MM.1S (cell line): ENCODE measurements at regions not wholly inside any gene's neighbourhood (a gene's known extent, or its start where the extent isn't known, plus 50 kb on each side); places are given as distances from the start of the nearest gene placed in this dataset.

Experiments
- DNase-seq: peaks from one replicate; pipeline ENCODE4 v3.0.0-alpha.2; 2015
- H2AFZ ChIP-seq: fragments of 300-600 bp; sonication (generic); 2 replicates; pipeline ENCODE4 v1.6.0; 2016; ENCODE audit warnings: antibody characterized with exemption, low read length
- H3F3A ChIP-seq: fragments of 300-600 bp; sonication (generic); 2 replicates; pipeline ENCODE4 v1.6.1; 2016; ENCODE audit warnings: mild to moderate bottlenecking, antibody characterized with exemption, low read length, moderate library complexity, mixed read lengths; ENCODE audit not compliant: insufficient read depth
- H3K27ac ChIP-seq: fragments of 300-600 bp; sonication (generic); 2 replicates; pipeline ENCODE4 v1.5.1; 2016; ENCODE audit warnings: mild to moderate bottlenecking, low read length
- H3K27me3 ChIP-seq: fragments of 300-600 bp; sonication (generic); replicated peaks from 2 replicates; pipeline ENCODE4 v1.6.0; 2016; ENCODE audit warnings: low read length; ENCODE audit not compliant: insufficient read depth
- H3K36me3 ChIP-seq: fragments of 300-600 bp; sonication (generic); replicated peaks from 2 replicates; pipeline ENCODE4 v1.6.1; 2016; ENCODE audit warnings: mild to moderate bottlenecking, low read length, mixed read lengths; ENCODE audit not compliant: insufficient read depth
- H3K4me1 ChIP-seq: fragments of 300-600 bp; sonication (generic); 2 replicates; pipeline ENCODE4 v1.6.1; 2016; ENCODE audit warnings: low read length, mixed read lengths
- H3K4me2 ChIP-seq: fragments of 300-600 bp; sonication (generic); 2 replicates; pipeline ENCODE4 v1.6.0; 2016; ENCODE audit warnings: low read depth, low read length
- H3K4me3 ChIP-seq: fragments of 300-600 bp; sonication (generic); 2 replicates; pipeline ENCODE4 v1.5.1; 2016; ENCODE audit warnings: low read length, mixed read lengths
- H3K79me2 ChIP-seq: fragments of 300-600 bp; sonication (generic); 2 replicates; pipeline ENCODE4 v1.6.1; 2016; ENCODE audit warnings: mixed run types, low read length, mixed read lengths
- H3K9ac ChIP-seq: fragments of 300-600 bp; sonication (generic); 2 replicates; pipeline ENCODE4 v1.6.1; 2016; ENCODE audit warnings: low read length, mixed read lengths
- H3K9me2 ChIP-seq: fragments of 300-600 bp; sonication (generic); replicated peaks from 2 replicates; pipeline ENCODE4 v1.6.1; 2016; ENCODE audit warnings: mild to moderate bottlenecking, low read length, mixed read lengths; ENCODE audit not compliant: insufficient read depth
- H3K9me3 ChIP-seq: fragments of 300-600 bp; sonication (generic); replicated peaks from 2 replicates; pipeline ENCODE4 v1.6.1; 2016; ENCODE audit warnings: mild to moderate bottlenecking, low read length, mixed read lengths; ENCODE audit not compliant: insufficient read depth
- H4K20me1 ChIP-seq: fragments of 300-600 bp; sonication (generic); 2 replicates; pipeline ENCODE4 v1.6.1; 2016; ENCODE audit warnings: mild to moderate bottlenecking, low read length, moderate library complexity, mixed read lengths; ENCODE audit not compliant: insufficient read depth
- CTCF ChIP-seq: fragments of 300-600 bp; sonication (generic); IDR thresholded peaks from 2 replicates; pipeline ENCODE4 v1.5.1; 2016; ENCODE audit warnings: antibody characterized with exemption, low read length, mixed read lengths
- EZH2 ChIP-seq: fragments of 300-600 bp; sonication (generic); optimal IDR thresholded peaks from 2 replicates; pipeline ENCODE3; 2017; ENCODE audit warnings: low read depth, mild to moderate bottlenecking, antibody characterized with exemption, low read length, mixed read lengths
- EZH2phosphoT487 ChIP-seq: fragments of 300-600 bp; sonication (generic); IDR thresholded peaks from 2 replicates; pipeline ENCODE4 v1.6.1; 2018; ENCODE audit warnings: antibody characterized with exemption, low read length

GRCh38 chr2:42863320-42863719 is 70.9 kb upstream of the HAAO start:
- no peaks in the 10 kb centered on the region for H3K36me3 ChIP-seq
- no peak for TF ChIP-seq EZH2phosphoT487
- no peak for TF ChIP-seq CTCF
- no peak for TF ChIP-seq EZH2
- H3K79me2 ChIP-seq: no peaks in the 10 kb centered on the region
- no peaks in the 10 kb centered on the region for H3F3A ChIP-seq
- H3K4me2 ChIP-seq: no peak overlapping the region
- H3K27ac ChIP-seq: no peak overlapping the region
- no peak overlapping the region for H3K4me3 ChIP-seq
- H3K9me3 ChIP-seq: no peaks in the 10 kb centered on the region
- no peak overlapping the region for H3K9ac ChIP-seq
- H4K20me1 ChIP-seq: no peaks in the 10 kb centered on the region
- no peak for DNase-seq
- H3K27me3 ChIP-seq: no peaks in the 10 kb centered on the region
- H3K9me2 ChIP-seq: no peaks in the 10 kb centered on the region
- H2AFZ ChIP-seq: no peak overlapping the region
- H3K4me1 ChIP-seq: no peaks in the 10 kb centered on the region

DNA sequence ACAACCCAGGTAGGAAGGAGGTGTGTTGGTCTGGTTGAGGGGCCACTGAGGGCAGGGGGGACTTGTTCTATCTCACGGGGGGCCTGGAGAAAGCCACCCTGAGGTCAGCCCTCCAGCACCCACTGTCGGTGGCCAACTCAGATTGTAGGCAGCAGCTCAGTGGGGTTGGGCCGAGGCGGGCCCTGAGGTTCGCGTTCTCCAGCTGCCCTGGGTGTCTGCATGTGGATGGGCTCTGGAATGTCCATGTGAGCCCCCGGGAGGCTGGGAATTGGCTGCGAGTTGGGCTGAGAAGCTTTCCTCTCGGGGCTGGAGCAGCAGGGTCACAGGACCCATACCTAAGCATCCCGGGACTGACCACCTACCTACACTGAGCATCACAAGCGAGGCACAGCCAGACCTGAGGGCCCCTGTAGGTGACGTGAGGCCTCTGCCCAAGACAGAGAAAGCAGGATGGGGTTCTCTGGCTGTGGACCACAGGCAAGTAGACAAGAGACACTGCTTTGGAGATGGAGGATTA is 70.3 kb upstream of the HAAO start:
- no peaks in the 10 kb centered on the region for H3K27me3 ChIP-seq
- H3F3A ChIP-seq: no peaks in the 10 kb centered on the region
- H3K4me3 ChIP-seq: no peak overlapping the region
- no peak for DNase-seq
- no peak overlapping the region for H3K27ac ChIP-seq
- H3K9me2 ChIP-seq: no peaks in the 10 kb centered on the region
- TF ChIP-seq CTCF (no peak), EZH2phosphoT487 (no peak), EZH2 (no peak)
- H3K79me2 ChIP-seq: no peaks in the 10 kb centered on the region
- no peaks in the 10 kb centered on the region for H3K36me3 ChIP-seq
- no peaks in the 10 kb centered on the region for H3K4me1 ChIP-seq
- no peak overlapping the region for H3K4me2 ChIP-seq
- H3K9me3 ChIP-seq: no peaks in the 10 kb centered on the region
- no peak overlapping the region for H2AFZ ChIP-seq
- H3K9ac ChIP-seq: no peak overlapping the region
- H4K20me1 ChIP-seq: no peaks in the 10 kb centered on the region

GRCh38 chr2:42861321-42861720 is 68.9 kb upstream of the HAAO start:
- Histone ChIP-seq H3K36me3 (no peaks in the 10 kb centered on the region), H3K9ac (no peak overlapping the region), H3K27me3 (no peaks in the 10 kb centered on the region), H3K4me3 (no peak overlapping the region), H3K4me1 (no peaks in the 10 kb centered on the region), H3K9me3 (no peaks in the 10 kb centered on the region), H4K20me1 (no peaks in the 10 kb centered on the region), H3K27ac (no peak overlapping the region), H2AFZ (no peak overlapping the region), H3K79me2 (no peaks in the 10 kb centered on the region), H3F3A (no peaks in the 10 kb centered on the region), H3K4me2 (no peak overlapping the region), H3K9me2 (no peaks in the 10 kb centered on the region)
- TF ChIP-seq EZH2phosphoT487 (no peak), EZH2 (no peak), CTCF (no peak)
- DNase-seq: no peak
